Activated CD4-positive, alpha-beta T cell treated with anti-CD3 and anti-CD28 coated beads for 48 hours (primary cell): ENCODE measurements at regions not wholly inside any gene's neighbourhood (a gene's known extent, or its start where the extent isn't known, plus 50 kb on each side); places are given as distances from the start of the nearest gene placed in this dataset.
A peak's percentile ranks its signal among the peaks of the same experiment; 100 is the strongest.
"Not testable (repeated sequence)": the region's sequence is repeated elsewhere in the genome, so short reads cannot be mapped to it uniquely, and the experiment has no call there.

Experiments used
- DNase-seq: peaks from one replicate; pipeline ENCODE4 v3.0.0-alpha.2; 2020

- no peak for DNase-seq
Observed at GRCh38 chr12:89151536-89151935, 200.8 kb downstream of the DUSP6 start.

- not testable (repeated sequence) for DNase-seq
Observed at GRCh38 chr12:89150789-89151188, 201.5 kb downstream of the DUSP6 start.

GRCh38 chr12:89140602-89141238 is 211.6 kb downstream of the DUSP6 start:
- no peak for DNase-seq

- no peak for DNase-seq
Observed at GRCh38 chr12:89140141-89140540, 212.2 kb downstream of the DUSP6 start.

GRCh38 chr12:89139390-89139789 is 212.9 kb downstream of the DUSP6 start:
- DNase-seq = no peak

GRCh38 chr12:89138048-89138852 is 214.1 kb downstream of the DUSP6 start:
- DNase-seq = peak; percentile 29

- no peak for DNase-seq
Observed at GRCh38 chr12:89135976-89136634, 216.2 kb downstream of the DUSP6 start.

- no peak for DNase-seq
Observed at GRCh38 chr12:89134213-89134770, 218.0 kb downstream of the DUSP6 start.

- no peak for DNase-seq
Observed at GRCh38 chr12:89129167-89129870, 223.0 kb downstream of the DUSP6 start.

- DNase-seq = no peak
Observed at GRCh38 chr12:89126712-89127111, 225.6 kb downstream of the DUSP6 start.

- no peak for DNase-seq
Observed at GRCh38 chr12:89122852-89123251, 229.4 kb downstream of the DUSP6 start.

GRCh38 chr12:89117448-89118034 is 234.8 kb downstream of the DUSP6 start:
- DNase-seq = no peak

GRCh38 chr12:89111964-89112363 is 240.3 kb downstream of the DUSP6 start:
- DNase-seq = no peak

GRCh38 chr12:89108265-89108664 is 244.0 kb downstream of the DUSP6 start:
- no peak for DNase-seq

- no peak for DNase-seq
Observed at GRCh38 chr12:89106950-89107349, 245.4 kb downstream of the DUSP6 start.

- no peak for DNase-seq
Observed at GRCh38 chr12:89105243-89105642, 247.1 kb downstream of the DUSP6 start.

GRCh38 chr12:89103831-89104230 is 248.5 kb downstream of the DUSP6 start:
- DNase-seq = no peak

GRCh38 chr12:89101440-89101839 is 250.9 kb downstream of the DUSP6 start:
- no peak for DNase-seq

GRCh38 chr12:89098441-89099112 is 253.7 kb downstream of the DUSP6 start:
- DNase-seq = no peak

- DNase-seq = peak; percentile 46
Observed at GRCh38 chr12:89092297-89092696, 260.0 kb downstream of the DUSP6 start.

GRCh38 chr12:89091293-89091841 is 260.9 kb downstream of the DUSP6 start:
- DNase-seq = no peak

- DNase-seq = no peak
Observed at GRCh38 chr12:89089264-89089663, 263.0 kb downstream of the DUSP6 start.
